ENCODE measurements at regions not wholly inside any gene's neighbourhood (a gene's known extent, or its start where the extent isn't known, plus 50 kb on each side); places are given as distances from the start of the nearest gene placed in this dataset.

DNA sequence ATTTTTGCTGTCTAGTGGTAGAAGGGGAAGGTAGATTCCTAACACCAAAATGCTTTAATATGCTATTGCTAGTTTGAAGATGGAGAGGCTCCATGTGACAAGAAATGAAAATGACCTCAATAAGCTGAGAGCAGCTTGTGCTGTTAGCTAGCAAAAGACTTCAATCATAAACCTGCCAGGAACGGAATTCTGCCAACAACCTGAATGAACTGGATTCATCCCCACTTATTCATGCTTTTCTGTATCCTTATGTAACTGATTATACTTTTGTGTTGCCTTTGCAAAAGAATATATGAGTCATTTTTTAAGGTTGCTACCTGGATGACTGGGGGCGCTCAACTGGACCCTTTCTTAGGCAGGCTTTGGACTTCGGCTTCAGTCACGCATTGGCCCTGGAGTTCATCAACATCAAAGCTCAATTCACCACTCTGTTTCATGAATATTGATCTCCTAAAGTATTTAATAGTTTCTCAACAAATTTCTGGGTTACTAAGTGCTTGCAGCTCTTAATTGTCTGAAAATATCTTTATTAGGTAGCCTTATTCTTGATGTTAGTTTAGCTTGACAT is 97.5 kb upstream of the KCNJ3 start:
- Mint-ChIP-seq H3K4me3 (ENCODE audit: unreplicated experiment) (no peak overlapping the region), H3K27ac (ENCODE audit: unreplicated experiment) (no peak overlapping the region), H3K4me1 (ENCODE audit: low read depth, unreplicated experiment) (no peaks in the 10 kb centered on the region), H3K36me3 (ENCODE audit: low read depth, unreplicated experiment) (no peaks in the 10 kb centered on the region), H3K9me3 (ENCODE audit: unreplicated experiment) (no peaks in the 10 kb centered on the region), H3K27me3 (ENCODE audit: low read depth, unreplicated experiment) (no peaks in the 10 kb centered on the region)
- H3K27me3 ChIP-seq (ENCODE audit: insufficient read depth, low read length): no peaks in the 10 kb centered on the region
- no peak for FAIRE-seq
- no peaks in the 10 kb centered on the region for H3K79me2 ChIP-seq (ENCODE audit: insufficient read depth, low read length)
- H3K36me3 ChIP-seq (ENCODE audit: insufficient read depth, low read length): no peaks in the 10 kb centered on the region
- no peak overlapping the region for H3K9ac ChIP-seq (ENCODE audit: low read length)
- TF ChIP-seq, protein P1, sequence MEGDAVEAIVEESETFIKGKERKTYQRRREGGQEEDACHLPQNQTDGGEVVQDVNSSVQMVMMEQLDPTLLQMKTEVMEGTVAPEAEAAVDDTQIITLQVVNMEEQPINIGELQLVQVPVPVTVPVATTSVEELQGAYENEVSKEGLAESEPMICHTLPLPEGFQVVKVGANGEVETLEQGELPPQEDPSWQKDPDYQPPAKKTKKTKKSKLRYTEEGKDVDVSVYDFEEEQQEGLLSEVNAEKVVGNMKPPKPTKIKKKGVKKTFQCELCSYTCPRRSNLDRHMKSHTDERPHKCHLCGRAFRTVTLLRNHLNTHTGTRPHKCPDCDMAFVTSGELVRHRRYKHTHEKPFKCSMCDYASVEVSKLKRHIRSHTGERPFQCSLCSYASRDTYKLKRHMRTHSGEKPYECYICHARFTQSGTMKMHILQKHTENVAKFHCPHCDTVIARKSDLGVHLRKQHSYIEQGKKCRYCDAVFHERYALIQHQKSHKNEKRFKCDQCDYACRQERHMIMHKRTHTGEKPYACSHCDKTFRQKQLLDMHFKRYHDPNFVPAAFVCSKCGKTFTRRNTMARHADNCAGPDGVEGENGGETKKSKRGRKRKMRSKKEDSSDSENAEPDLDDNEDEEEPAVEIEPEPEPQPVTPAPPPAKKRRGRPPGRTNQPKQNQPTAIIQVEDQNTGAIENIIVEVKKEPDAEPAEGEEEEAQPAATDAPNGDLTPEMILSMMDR (IDR thresholded peaks at IDR 0.05; ENCODE audit: insufficient read depth, low read depth, low read length): no peak
- no peak for TF ChIP-seq EZH2 (IDR thresholded peaks at IDR 0.05; ENCODE audit: insufficient read depth, low read length)
- no peak for DNase-seq (ENCODE audit: low read depth)
- H3K9me3 ChIP-seq (ENCODE audit: insufficient read depth, low read depth, low read length): no peaks in the 10 kb centered on the region
- H4K20me1 ChIP-seq (ENCODE audit: insufficient read depth, low read length): no peaks in the 10 kb centered on the region
- H2AFZ ChIP-seq (ENCODE audit: low read depth, low read length): no peak overlapping the region
- H3K27ac ChIP-seq (ENCODE audit: low read depth, low read length): no peak overlapping the region
- H3K4me3 ChIP-seq (ENCODE audit: insufficient read depth, low read depth, low read length): no peak overlapping the region
- no peaks in the 10 kb centered on the region for H3K4me1 ChIP-seq (ENCODE audit: insufficient read depth, low read length)
- H3K4me2 ChIP-seq (ENCODE audit: low read length): no peak overlapping the region

- Mint-ChIP-seq H3K4me3 (ENCODE audit: unreplicated experiment) (no peak overlapping the region), H3K27ac (ENCODE audit: unreplicated experiment) (no peak overlapping the region), H3K9me3 (ENCODE audit: unreplicated experiment) (no peaks in the 10 kb centered on the region), H3K4me1 (ENCODE audit: low read depth, unreplicated experiment) (no peaks in the 10 kb centered on the region), H3K36me3 (ENCODE audit: low read depth, unreplicated experiment) (no peaks in the 10 kb centered on the region), H3K27me3 (ENCODE audit: low read depth, unreplicated experiment) (no peaks in the 10 kb centered on the region)
- Histone ChIP-seq H3K4me2 (ENCODE audit: low read length) (no peak overlapping the region), H3K79me2 (ENCODE audit: insufficient read depth, low read length) (no peaks in the 10 kb centered on the region), H3K36me3 (ENCODE audit: insufficient read depth, low read length) (no peaks in the 10 kb centered on the region), H3K4me1 (ENCODE audit: insufficient read depth, low read length) (no peaks in the 10 kb centered on the region), H2AFZ (ENCODE audit: low read depth, low read length) (no peak overlapping the region), H3K27ac (ENCODE audit: low read depth, low read length) (no peak overlapping the region), H3K9ac (ENCODE audit: low read length) (no peak overlapping the region), H3K9me3 (ENCODE audit: insufficient read depth, low read depth, low read length) (no peaks in the 10 kb centered on the region), H3K4me3 (ENCODE audit: insufficient read depth, low read depth, low read length) (no peak overlapping the region), H4K20me1 (ENCODE audit: insufficient read depth, low read length) (no peaks in the 10 kb centered on the region), H3K27me3 (ENCODE audit: insufficient read depth, low read length) (no peaks in the 10 kb centered on the region)
- TF ChIP-seq EZH2 (IDR thresholded peaks at IDR 0.05; ENCODE audit: insufficient read depth, low read length): no peak
- TF ChIP-seq, protein P1 (IDR thresholded peaks at IDR 0.05; ENCODE audit: insufficient read depth, low read depth, low read length): no peak
- FAIRE-seq (no peak), DNase-seq (ENCODE audit: low read depth) (no peak)
These were observed 94.8 kb upstream of the KCNJ3 start for GRCh38 chr2:154603682-154604081.

DNA sequence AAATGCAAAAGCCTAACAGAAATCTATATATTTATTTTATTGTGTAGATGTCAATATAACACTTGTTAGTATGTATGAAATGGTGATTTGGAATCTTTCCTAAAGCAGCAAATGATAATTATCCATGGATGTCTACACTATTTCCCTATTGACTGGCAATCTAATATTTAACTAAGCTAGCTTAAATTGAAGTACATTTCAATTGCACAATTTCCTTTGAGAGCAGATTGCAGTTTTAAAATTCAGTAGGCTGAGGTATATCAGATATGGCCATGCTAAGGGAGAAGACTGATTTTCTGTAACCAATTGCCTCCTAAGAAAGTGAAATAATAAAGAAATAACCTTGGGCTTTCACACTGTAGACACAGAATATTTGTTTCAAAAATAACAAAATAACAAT is 90.1 kb upstream of the KCNJ3 start:
- no peaks in the 10 kb centered on the region for H3K27me3 ChIP-seq (ENCODE audit: insufficient read depth, low read length)
- no peaks in the 10 kb centered on the region for H3K9me3 ChIP-seq (ENCODE audit: insufficient read depth, low read depth, low read length)
- Mint-ChIP-seq H3K9me3 (ENCODE audit: unreplicated experiment) (no peaks in the 10 kb centered on the region), H3K4me3 (ENCODE audit: unreplicated experiment) (no peak overlapping the region), H3K27me3 (ENCODE audit: low read depth, unreplicated experiment) (no peaks in the 10 kb centered on the region), H3K36me3 (ENCODE audit: low read depth, unreplicated experiment) (no peaks in the 10 kb centered on the region), H3K27ac (ENCODE audit: unreplicated experiment) (no peak overlapping the region), H3K4me1 (ENCODE audit: low read depth, unreplicated experiment) (no peaks in the 10 kb centered on the region)
- no peak overlapping the region for H3K9ac ChIP-seq (ENCODE audit: low read length)
- H3K4me2 ChIP-seq (ENCODE audit: low read length): no peak overlapping the region
- H3K27ac ChIP-seq (ENCODE audit: low read depth, low read length): no peak overlapping the region
- no peaks in the 10 kb centered on the region for H3K79me2 ChIP-seq (ENCODE audit: insufficient read depth, low read length)
- H3K4me1 ChIP-seq (ENCODE audit: insufficient read depth, low read length): no peaks in the 10 kb centered on the region
- H2AFZ ChIP-seq (ENCODE audit: low read depth, low read length): no peak overlapping the region
- TF ChIP-seq EZH2 (IDR thresholded peaks at IDR 0.05; ENCODE audit: insufficient read depth, low read length): no peak
- TF ChIP-seq, protein P1 (IDR thresholded peaks at IDR 0.05; ENCODE audit: insufficient read depth, low read depth, low read length): no peak
- H3K36me3 ChIP-seq (ENCODE audit: insufficient read depth, low read length): no peaks in the 10 kb centered on the region
- no peak for DNase-seq (ENCODE audit: low read depth)
- H3K4me3 ChIP-seq (ENCODE audit: insufficient read depth, low read depth, low read length): no peak overlapping the region
- FAIRE-seq: no peak
- no peaks in the 10 kb centered on the region for H4K20me1 ChIP-seq (ENCODE audit: insufficient read depth, low read length)
